Keratinocyte (primary cell): ENCODE measurements at regions not wholly inside any gene's neighbourhood (a gene's known extent, or its start where the extent isn't known, plus 50 kb on each side); places are given as distances from the start of the nearest gene placed in this dataset.

ENCODE experiments used
- DNase-seq: peaks from one replicate; pipeline ENCODE4 v3.0.0-alpha.2; 2011; ENCODE audit warnings: low read depth, missing footprints, low spot score
- FAIRE-seq: peaks from 2 replicates; lab custom pipeline; 2011; peaks lifted over from hg19 to GRCh38; lab: Jason Lieb, UNC
- H2AFZ ChIP-seq: 2 replicates; pipeline ENCODE4 v1.6.0; 2012; ENCODE audit warnings: low read length, control low read depth, inconsistent platforms; ENCODE audit not compliant: control insufficient read depth
- H3K27ac ChIP-seq: 2 replicates; pipeline ENCODE4 v1.5.1; 2011; ENCODE audit warnings: low read length; ENCODE audit not compliant: control insufficient read depth, insufficient read depth
- H3K27me3 ChIP-seq: 3 replicates; pipeline ENCODE4 v1.6.0; 2011; ENCODE audit warnings: low read length; ENCODE audit not compliant: control insufficient read depth, insufficient read depth; ENCODE audit errors: extremely low read depth
- H3K36me3 ChIP-seq, 2 experiments: 2 replicates in 1 of 2; 3 replicates in 1 of 2; pipeline ENCODE4 v1.5.1; 2011; ENCODE audit warnings: low read length in 2 of 2, mild to moderate bottlenecking in 1 of 2; ENCODE audit not compliant: control insufficient read depth in 2 of 2, insufficient read depth in 2 of 2; ENCODE audit errors: extremely low read depth in 1 of 2
- H3K4me1 ChIP-seq: 3 replicates; pipeline ENCODE4 v1.5.1; 2011; ENCODE audit warnings: low read length; ENCODE audit not compliant: control insufficient read depth, insufficient read depth; ENCODE audit errors: extremely low read depth
- H3K4me2 ChIP-seq: 3 replicates; pipeline ENCODE4 v1.6.0; 2011; ENCODE audit warnings: low read depth, low read length; ENCODE audit not compliant: control insufficient read depth, insufficient read depth; ENCODE audit errors: extremely low read depth
- H3K4me3 ChIP-seq, 3 experiments: fragments of 200-600 bp in 1 of 3; sonication (generic) in 1 of 3; 2 replicates in 2 of 3; 3 replicates in 1 of 3; pipeline ENCODE4 v1.5.1; 2011 to 2016; ENCODE audit warnings: low read length in 3 of 3, mild to moderate bottlenecking in 3 of 3, control low read depth in 2 of 3, inconsistent platforms in 1 of 3, low read depth in 1 of 3, mixed read lengths in 1 of 3, mixed run types in 1 of 3, moderate library complexity in 1 of 3; ENCODE audit not compliant: control insufficient read depth in 2 of 3, insufficient read depth in 2 of 3; ENCODE audit errors: extremely low read depth in 1 of 3
- H3K79me2 ChIP-seq: 2 replicates; pipeline ENCODE4 v1.6.0; 2012; ENCODE audit warnings: low read length; ENCODE audit not compliant: control insufficient read depth, insufficient read depth
- H3K9ac ChIP-seq: 3 replicates; pipeline ENCODE4 v1.6.0; 2011; ENCODE audit warnings: low read length; ENCODE audit not compliant: control insufficient read depth, insufficient read depth; ENCODE audit errors: extremely low read depth
- H3K9me1 ChIP-seq: 3 replicates; pipeline ENCODE4 v1.6.0; 2011; ENCODE audit warnings: low read length; ENCODE audit not compliant: control insufficient read depth, insufficient read depth; ENCODE audit errors: extremely low read depth
- H3K9me3 ChIP-seq: 2 replicates; pipeline ENCODE4 v1.5.1; 2012; ENCODE audit warnings: low read depth, low read length; ENCODE audit not compliant: control insufficient read depth
- H4K20me1 ChIP-seq: 3 replicates; pipeline ENCODE4 v1.6.0; 2011; ENCODE audit warnings: low read length; ENCODE audit not compliant: control insufficient read depth, insufficient read depth; ENCODE audit errors: extremely low read depth
- EZH2 ChIP-seq: IDR thresholded peaks from one replicate; pipeline ENCODE4 v1.6.1; 2012; ENCODE audit warnings: inconsistent platforms, mild to moderate bottlenecking, low read length, moderate library complexity
- dilution Hi-C: fragments of 300-500 bp; cut with MboI; formaldehyde crosslinking; loops from one replicate; pipeline ENCODE4 v1.7.0; 2020; ENCODE audit warnings: low sequenced_read_pairs; ENCODE audit not compliant: extremely low pct_ligation_motif_present
- TF ChIP-seq, protein P1 (sequence below), 3 experiments: IDR thresholded peaks in 1 of 3; conservative IDR thresholded peaks in 1 of 3; optimal IDR thresholded peaks in 1 of 3; 2 replicates in 2 of 3; 3 replicates in 1 of 3; pipeline versions ENCODE3 to v1.5.1; 2011; ENCODE audit warnings: low read length in 3 of 3, mild to moderate bottlenecking in 3 of 3, moderate library complexity in 2 of 3, control low read depth in 1 of 3, inconsistent platforms in 1 of 3; ENCODE audit not compliant: insufficient read depth in 2 of 3; ENCODE audit errors: extremely low read depth in 1 of 3

- DNase-seq (no peak), FAIRE-seq (no peak)
- H3K9ac ChIP-seq = no peak overlapping the region
- no peak overlapping the region for H2AFZ ChIP-seq
- no peak for TF ChIP-seq EZH2
- H3K27ac ChIP-seq = no peak overlapping the region
- dilution Hi-C loops = no loop called here
- H3K9me3 ChIP-seq = no peaks in the 10 kb centered on the region
- H3K27me3 ChIP-seq = no peaks in the 10 kb centered on the region
- H3K4me1 ChIP-seq = no peaks in the 10 kb centered on the region
- H3K4me3 ChIP-seq = no peak overlapping the region
- no peaks in the 10 kb centered on the region for H3K9me1 ChIP-seq
- no peaks in the 10 kb centered on the region for H3K79me2 ChIP-seq
- no peaks in the 10 kb centered on the region for H3K36me3 ChIP-seq
- H4K20me1 ChIP-seq = no peaks in the 10 kb centered on the region
- H3K4me2 ChIP-seq = no peak overlapping the region
Observed at GRCh38 chr1:101112051-101112780, 86.6 kb upstream of the DPH5 start.

- DNase-seq = no peak
- TF ChIP-seq, protein P1, sequence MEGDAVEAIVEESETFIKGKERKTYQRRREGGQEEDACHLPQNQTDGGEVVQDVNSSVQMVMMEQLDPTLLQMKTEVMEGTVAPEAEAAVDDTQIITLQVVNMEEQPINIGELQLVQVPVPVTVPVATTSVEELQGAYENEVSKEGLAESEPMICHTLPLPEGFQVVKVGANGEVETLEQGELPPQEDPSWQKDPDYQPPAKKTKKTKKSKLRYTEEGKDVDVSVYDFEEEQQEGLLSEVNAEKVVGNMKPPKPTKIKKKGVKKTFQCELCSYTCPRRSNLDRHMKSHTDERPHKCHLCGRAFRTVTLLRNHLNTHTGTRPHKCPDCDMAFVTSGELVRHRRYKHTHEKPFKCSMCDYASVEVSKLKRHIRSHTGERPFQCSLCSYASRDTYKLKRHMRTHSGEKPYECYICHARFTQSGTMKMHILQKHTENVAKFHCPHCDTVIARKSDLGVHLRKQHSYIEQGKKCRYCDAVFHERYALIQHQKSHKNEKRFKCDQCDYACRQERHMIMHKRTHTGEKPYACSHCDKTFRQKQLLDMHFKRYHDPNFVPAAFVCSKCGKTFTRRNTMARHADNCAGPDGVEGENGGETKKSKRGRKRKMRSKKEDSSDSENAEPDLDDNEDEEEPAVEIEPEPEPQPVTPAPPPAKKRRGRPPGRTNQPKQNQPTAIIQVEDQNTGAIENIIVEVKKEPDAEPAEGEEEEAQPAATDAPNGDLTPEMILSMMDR (optimal IDR thresholded peaks at IDR 0.05 in 1 of 3, IDR thresholded peaks at IDR 0.05 in 1 of 3, conservative IDR thresholded peaks at IDR 0.05 in 1 of 3; ENCODE audit: extremely low read depth in 1 of 3, insufficient read depth in 2 of 3, low read length in 3 of 3) = no peak
- no peak for TF ChIP-seq EZH2
- FAIRE-seq = no peak
- no peaks in the 10 kb centered on the region for H3K4me1 ChIP-seq
- H4K20me1 ChIP-seq = no peaks in the 10 kb centered on the region
- no peak overlapping the region for H3K4me3 ChIP-seq
- H3K9me3 ChIP-seq = no peaks in the 10 kb centered on the region
- H3K9ac ChIP-seq = no peak overlapping the region
- H3K4me2 ChIP-seq = no peak overlapping the region
- H3K27ac ChIP-seq = no peak overlapping the region
- dilution Hi-C loops = no loop called here
- no peak overlapping the region for H2AFZ ChIP-seq
- H3K36me3 ChIP-seq = no peaks in the 10 kb centered on the region
- no peaks in the 10 kb centered on the region for H3K79me2 ChIP-seq
- no peaks in the 10 kb centered on the region for H3K27me3 ChIP-seq
- H3K9me1 ChIP-seq = no peaks in the 10 kb centered on the region
Observed at GRCh38 chr1:101111461-101111860, 85.9 kb upstream of the DPH5 start.

DNA sequence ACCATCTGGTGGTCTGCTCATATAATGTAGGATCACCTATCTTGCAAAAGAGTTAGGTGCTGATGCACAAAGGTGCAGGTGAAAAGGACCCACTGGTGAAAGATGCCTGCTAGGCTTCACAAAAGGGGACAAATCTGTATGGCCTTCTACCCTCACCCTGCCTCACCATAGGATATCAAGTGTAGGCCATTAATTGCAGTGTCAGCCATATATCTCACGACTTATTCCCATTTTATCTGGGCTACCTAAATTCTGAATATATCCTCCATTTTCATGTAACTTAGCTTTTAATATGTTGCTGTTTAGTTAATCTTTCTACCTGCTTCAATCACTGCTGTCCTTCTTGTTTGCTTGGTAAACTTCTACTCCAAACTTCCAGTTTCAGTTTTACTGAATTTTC is 84.2 kb upstream of the DPH5 start:
- H4K20me1 ChIP-seq = no peaks in the 10 kb centered on the region
- no peaks in the 10 kb centered on the region for H3K36me3 ChIP-seq
- no peaks in the 10 kb centered on the region for H3K9me3 ChIP-seq
- dilution Hi-C loops = no loop called here
- no peak for DNase-seq
- H3K9me1 ChIP-seq = no peaks in the 10 kb centered on the region
- H3K4me3 ChIP-seq = no peak overlapping the region
- no peak overlapping the region for H2AFZ ChIP-seq
- no peak overlapping the region for H3K4me2 ChIP-seq
- no peak for FAIRE-seq
- no peaks in the 10 kb centered on the region for H3K27me3 ChIP-seq
- no peaks in the 10 kb centered on the region for H3K79me2 ChIP-seq
- no peaks in the 10 kb centered on the region for H3K4me1 ChIP-seq
- H3K9ac ChIP-seq = no peak overlapping the region
- H3K27ac ChIP-seq = no peak overlapping the region
- TF ChIP-seq, protein P1 (optimal IDR thresholded peaks at IDR 0.05 in 1 of 3, IDR thresholded peaks at IDR 0.05 in 1 of 3, conservative IDR thresholded peaks at IDR 0.05 in 1 of 3; ENCODE audit: extremely low read depth in 1 of 3, insufficient read depth in 2 of 3, low read length in 3 of 3) = no peak
- TF ChIP-seq EZH2 = no peak
